Upper lobe of left lung (tissue), 4 donors: ENCODE measurements at regions not wholly inside any gene's neighbourhood (a gene's known extent, or its start where the extent isn't known, plus 50 kb on each side); places are given as distances from the start of the nearest gene placed in this dataset.

Experiments
- EP300 ChIP-seq, 4 donors: sonication (generic); formaldehyde crosslinking; IDR thresholded peaks; one replicate each; pipeline ENCODE4 v1.5.1; 2017; ENCODE audit warnings: antibody characterized with exemption in 4 of 4, control low read depth in 2 of 4
- POLR2A ChIP-seq, 4 donors: fragments of 450-650 bp; IDR thresholded peaks; one replicate each; pipeline ENCODE4 v1.5.1; 2016 to 2017; ENCODE audit warnings: antibody characterized with exemption in 4 of 4, mild to moderate bottlenecking in 2 of 4
- POLR2AphosphoS5 ChIP-seq, 2 donors: sonication (generic); formaldehyde crosslinking; IDR thresholded peaks; one replicate each; pipeline ENCODE4 v1.5.1; 2017; ENCODE audit warnings: antibody characterized with exemption in 2 of 2
- TF ChIP-seq, protein P1 (sequence below), 6 experiments: fragments of 450-650 bp in 4 of 6; fragments of 200-600 bp in 2 of 6; sonication (generic) in 2 of 6; IDR thresholded peaks; one replicate each; pipeline ENCODE4 v1.5.1; 2016 to 2019; ENCODE audit warnings: antibody characterized with exemption in 6 of 6

DNA sequence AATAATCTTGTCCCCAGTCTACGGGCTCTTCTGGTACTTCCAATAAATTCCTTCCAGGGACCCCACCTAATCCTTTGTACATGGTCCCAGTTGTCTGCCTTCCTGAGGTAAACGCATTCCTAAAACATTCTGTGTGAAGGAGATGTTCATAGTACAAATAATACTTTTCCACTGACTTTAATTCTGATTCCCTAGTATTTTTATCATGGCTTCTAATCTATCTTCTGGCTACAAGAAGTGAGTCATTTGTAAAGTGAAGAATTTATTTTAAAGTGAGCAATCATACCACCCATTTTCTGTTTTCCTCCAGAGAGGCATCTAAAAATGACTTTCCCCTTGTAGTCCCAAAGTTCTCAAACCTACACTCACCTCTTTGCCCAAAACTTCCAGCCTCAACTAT is 65.9 kb upstream of the NUDT4 start:
- TF ChIP-seq POLR2AphosphoS5 (IDR thresholded peaks at IDR 0.05) (no peak), POLR2A (IDR thresholded peaks at IDR 0.05) (no peak), EP300 (IDR thresholded peaks at IDR 0.05) (no peak)
- TF ChIP-seq, protein P1, sequence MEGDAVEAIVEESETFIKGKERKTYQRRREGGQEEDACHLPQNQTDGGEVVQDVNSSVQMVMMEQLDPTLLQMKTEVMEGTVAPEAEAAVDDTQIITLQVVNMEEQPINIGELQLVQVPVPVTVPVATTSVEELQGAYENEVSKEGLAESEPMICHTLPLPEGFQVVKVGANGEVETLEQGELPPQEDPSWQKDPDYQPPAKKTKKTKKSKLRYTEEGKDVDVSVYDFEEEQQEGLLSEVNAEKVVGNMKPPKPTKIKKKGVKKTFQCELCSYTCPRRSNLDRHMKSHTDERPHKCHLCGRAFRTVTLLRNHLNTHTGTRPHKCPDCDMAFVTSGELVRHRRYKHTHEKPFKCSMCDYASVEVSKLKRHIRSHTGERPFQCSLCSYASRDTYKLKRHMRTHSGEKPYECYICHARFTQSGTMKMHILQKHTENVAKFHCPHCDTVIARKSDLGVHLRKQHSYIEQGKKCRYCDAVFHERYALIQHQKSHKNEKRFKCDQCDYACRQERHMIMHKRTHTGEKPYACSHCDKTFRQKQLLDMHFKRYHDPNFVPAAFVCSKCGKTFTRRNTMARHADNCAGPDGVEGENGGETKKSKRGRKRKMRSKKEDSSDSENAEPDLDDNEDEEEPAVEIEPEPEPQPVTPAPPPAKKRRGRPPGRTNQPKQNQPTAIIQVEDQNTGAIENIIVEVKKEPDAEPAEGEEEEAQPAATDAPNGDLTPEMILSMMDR (IDR thresholded peaks at IDR 0.05): no peak
